Epithelial cell of proximal tubule (primary cell): ENCODE measurements at regions not wholly inside any gene's neighbourhood (a gene's known extent, or its start where the extent isn't known, plus 50 kb on each side); places are given as distances from the start of the nearest gene placed in this dataset.

ENCODE experiments used
- DNase-seq: peaks from one replicate; pipeline ENCODE4 v3.0.0-alpha.2; 2011; ENCODE audit warnings: low read depth
- H3K4me3 ChIP-seq: 2 replicates; pipeline ENCODE4 v1.5.1; 2011; ENCODE audit warnings: low read depth, mild to moderate bottlenecking, low read length
- TF ChIP-seq, protein P1 (sequence below): conservative IDR thresholded peaks from 2 replicates; pipeline ENCODE4 v1.5.1; 2012; ENCODE audit warnings: low read depth, mild to moderate bottlenecking, low read length

DNA sequence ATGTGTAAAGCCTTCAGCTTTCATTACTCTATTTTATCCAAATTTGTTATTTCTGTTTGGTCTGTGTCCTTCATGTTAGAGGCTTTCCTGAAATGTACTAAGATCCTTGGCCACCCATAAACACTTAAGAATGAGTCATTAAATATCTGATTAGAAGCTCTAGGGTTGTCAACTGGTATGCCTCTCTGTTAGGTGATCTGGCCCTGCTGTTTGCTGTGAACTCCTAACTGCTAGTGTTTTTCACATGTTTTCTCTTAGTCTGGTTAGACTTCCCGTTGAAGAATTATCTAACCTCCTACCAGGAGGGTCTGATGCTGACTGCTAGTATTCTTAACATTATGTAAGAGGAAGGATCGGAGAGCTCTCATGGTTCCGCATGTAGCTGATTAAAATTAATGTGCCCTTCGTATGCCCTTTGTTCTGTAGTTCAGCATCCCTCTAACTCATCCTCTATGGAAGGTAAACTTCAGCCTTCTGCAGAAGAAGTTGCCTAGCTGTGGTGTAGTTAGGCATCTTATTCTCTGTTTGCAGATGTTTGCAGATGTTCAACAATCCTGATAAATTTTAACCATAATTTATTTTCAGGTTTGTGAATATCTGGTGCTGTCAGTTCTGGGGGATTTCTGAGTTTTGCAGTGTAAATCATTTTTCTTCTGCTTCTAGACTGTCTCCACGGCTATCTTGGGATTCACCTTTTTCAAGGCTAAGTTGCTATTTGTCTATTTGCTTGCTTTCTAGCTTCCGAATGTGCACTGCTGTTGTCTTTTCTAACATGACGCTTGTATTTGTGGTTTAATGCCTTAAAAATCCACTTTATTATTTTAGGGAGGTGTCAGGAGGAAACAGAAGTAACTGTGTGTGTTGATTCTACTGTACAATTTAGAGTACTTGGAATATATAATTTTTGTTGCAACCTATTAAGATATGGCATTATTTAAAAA, 207.2 kb upstream of the SPRY2 start:
- no peak for DNase-seq
- H3K4me3 ChIP-seq = no peak overlapping the region
- TF ChIP-seq, protein P1, sequence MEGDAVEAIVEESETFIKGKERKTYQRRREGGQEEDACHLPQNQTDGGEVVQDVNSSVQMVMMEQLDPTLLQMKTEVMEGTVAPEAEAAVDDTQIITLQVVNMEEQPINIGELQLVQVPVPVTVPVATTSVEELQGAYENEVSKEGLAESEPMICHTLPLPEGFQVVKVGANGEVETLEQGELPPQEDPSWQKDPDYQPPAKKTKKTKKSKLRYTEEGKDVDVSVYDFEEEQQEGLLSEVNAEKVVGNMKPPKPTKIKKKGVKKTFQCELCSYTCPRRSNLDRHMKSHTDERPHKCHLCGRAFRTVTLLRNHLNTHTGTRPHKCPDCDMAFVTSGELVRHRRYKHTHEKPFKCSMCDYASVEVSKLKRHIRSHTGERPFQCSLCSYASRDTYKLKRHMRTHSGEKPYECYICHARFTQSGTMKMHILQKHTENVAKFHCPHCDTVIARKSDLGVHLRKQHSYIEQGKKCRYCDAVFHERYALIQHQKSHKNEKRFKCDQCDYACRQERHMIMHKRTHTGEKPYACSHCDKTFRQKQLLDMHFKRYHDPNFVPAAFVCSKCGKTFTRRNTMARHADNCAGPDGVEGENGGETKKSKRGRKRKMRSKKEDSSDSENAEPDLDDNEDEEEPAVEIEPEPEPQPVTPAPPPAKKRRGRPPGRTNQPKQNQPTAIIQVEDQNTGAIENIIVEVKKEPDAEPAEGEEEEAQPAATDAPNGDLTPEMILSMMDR = no peak

DNA sequence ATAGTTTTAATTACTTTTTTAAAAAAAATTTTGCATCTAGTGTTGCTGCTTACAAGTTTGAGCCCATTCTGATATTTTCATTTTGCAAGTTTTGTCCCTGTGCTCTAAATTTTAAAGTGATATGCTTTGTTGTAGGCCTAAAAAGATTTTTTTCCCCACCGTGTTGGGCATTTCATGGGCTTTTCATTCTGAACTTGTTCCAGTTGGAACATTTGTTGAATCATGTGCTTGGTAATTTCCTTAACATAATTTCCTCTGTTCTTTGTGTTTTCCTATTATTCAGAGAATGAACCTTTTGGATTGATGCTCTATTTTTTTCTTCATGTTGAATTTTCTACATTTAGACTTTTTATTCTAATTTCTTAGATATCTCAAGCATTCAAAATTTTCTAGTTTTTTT, 206.4 kb upstream of the SPRY2 start:
- DNase-seq = no peak
- no peak overlapping the region for H3K4me3 ChIP-seq
- TF ChIP-seq, protein P1 = no peak

DNA sequence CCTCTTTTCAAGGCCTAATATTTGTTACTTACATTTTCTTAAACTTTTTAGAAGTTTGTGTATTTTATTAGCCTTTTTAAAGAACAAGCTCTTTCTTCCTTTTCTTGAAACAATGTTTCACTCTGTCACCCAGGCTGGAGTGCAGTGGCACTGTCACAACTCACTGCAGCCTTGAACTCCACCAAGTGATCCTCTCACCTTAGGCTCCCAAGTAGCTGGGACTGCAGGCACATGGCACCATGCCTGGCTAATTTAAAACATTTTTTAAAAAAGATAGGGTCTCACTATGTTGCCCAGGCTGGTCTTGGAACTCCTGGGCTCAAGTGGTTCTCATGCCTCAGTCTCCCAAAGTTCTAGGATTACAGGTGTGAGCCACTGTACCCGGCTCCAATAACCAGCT, 192.2 kb upstream of the SPRY2 start:
- TF ChIP-seq, protein P1 = no peak

DNA sequence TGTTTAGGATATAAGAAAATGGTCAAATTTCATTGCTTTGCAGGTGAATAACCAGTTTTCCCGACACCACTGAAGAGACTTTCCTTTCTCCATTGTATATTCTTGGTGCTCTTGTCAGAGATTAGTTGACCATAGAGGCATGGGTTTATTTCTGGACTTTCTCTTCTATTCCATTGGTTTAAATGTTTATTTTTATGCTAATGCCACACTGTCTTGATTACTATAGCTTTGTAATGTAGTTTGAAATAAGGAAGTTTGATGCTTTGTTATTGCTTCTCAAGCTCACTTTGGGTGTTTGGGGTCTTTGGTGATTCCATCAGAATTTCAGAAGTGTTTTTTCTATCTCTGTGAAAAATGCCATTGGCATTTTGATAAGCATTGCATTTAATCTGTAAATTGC, 190.0 kb upstream of the SPRY2 start:
- H3K4me3 ChIP-seq = no peak overlapping the region
- no peak for DNase-seq
- TF ChIP-seq, protein P1 = no peak

More for the DNA sequence above, 192.2 kb upstream of the SPRY2 start:
- no peak overlapping the region for H3K4me3 ChIP-seq
- no peak for DNase-seq

DNA sequence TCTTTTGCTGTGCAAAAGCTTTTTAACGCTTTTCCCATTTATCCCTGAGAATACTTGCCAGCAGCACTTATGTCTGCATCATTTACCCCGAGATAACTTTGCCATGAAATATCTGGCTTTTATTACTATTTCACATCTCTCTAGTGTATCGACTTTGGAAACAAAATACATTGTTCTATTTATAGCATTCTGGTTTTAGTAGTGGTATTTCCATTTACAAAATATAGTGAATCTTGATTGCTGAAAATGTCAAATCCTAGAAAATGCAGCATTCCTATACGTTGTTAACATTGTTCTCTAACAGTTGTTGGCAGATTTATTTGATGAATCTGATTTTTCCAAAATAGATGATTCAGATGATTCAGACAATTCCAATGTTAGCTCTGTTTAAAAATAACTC, 189.3 kb upstream of the SPRY2 start:
- TF ChIP-seq, protein P1 = no peak
- no peak for DNase-seq
- H3K4me3 ChIP-seq = no peak overlapping the region

DNA sequence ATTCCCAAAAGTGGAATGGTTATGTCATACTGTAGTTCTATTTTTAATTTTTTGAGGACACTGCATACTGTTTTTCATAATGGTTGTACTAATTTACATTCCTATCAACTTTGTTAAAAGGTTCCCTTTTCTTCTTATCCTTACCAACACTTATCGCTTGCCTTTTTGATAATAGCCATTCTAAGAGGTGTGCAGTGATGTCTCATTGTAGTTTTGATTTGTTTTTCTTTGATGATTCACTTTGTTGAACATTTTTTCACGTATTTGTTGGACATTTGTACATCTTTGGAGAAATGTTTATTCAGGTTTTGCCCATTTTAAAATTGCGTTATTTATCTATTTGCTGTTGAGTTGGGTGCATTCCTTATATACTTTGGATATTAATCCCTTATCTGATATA, 188.8 kb upstream of the SPRY2 start:
- TF ChIP-seq, protein P1 = no peak
- DNase-seq = no peak
- H3K4me3 ChIP-seq = no peak overlapping the region

DNA sequence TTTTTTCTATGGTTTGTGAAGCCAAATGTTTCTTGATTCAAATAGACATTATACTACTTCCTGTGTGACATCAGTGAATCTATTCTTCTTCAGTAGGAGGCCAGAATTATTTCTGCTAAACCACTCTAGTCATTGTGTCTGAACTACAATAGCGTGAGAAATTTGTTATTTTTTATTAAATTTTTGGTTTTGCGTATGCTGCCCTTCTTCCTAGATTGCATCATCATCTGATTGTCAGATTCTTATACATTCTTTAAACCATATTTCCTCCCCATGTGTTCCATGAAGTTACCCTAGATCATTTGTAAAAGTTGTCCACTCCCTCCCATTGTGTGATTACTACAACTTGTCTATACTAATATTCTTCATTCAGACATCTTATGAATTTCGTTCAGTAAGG, 187.8 kb upstream of the SPRY2 start:
- H3K4me3 ChIP-seq = no peak overlapping the region
- TF ChIP-seq, protein P1 = no peak
- no peak for DNase-seq
